ENCODE measurements at regions not wholly inside any gene's neighbourhood (a gene's known extent, or its start where the extent isn't known, plus 50 kb on each side); places are given as distances from the start of the nearest gene placed in this dataset.

- TF ChIP-seq CTCF (conservative IDR thresholded peaks at IDR 0.05; ENCODE audit: control insufficient read depth, insufficient read depth, low read depth, low read length) = no peak
- H3K4me3 ChIP-seq (ENCODE audit: control insufficient read depth, low read depth, low read length) = no peak overlapping the region
- no peak for DNase-seq (ENCODE audit: low read depth)
Observed at GRCh38 chr11:105268404-105269062, 129.0 kb upstream of the CARD18 start.

- no peak for TF ChIP-seq CTCF (conservative IDR thresholded peaks at IDR 0.05; ENCODE audit: control insufficient read depth, insufficient read depth, low read depth, low read length)
- peak; percentile 43 for DNase-seq (ENCODE audit: low read depth)
- no peak overlapping the region for H3K4me3 ChIP-seq (ENCODE audit: control insufficient read depth, low read depth, low read length)
Observed at GRCh38 chr11:105265845-105266244, 126.3 kb upstream of the CARD18 start.

GRCh38 chr11:105260976-105261375, 121.4 kb upstream of the CARD18 start:
- DNase-seq (ENCODE audit: low read depth) = no peak
- no peak overlapping the region for H3K4me3 ChIP-seq (ENCODE audit: control insufficient read depth, low read depth, low read length)
- no peak for TF ChIP-seq CTCF (conservative IDR thresholded peaks at IDR 0.05; ENCODE audit: control insufficient read depth, insufficient read depth, low read depth, low read length)

GRCh38 chr11:105245781-105246315, 106.3 kb upstream of the CARD18 start:
- no peak for TF ChIP-seq CTCF (conservative IDR thresholded peaks at IDR 0.05; ENCODE audit: control insufficient read depth, insufficient read depth, low read depth, low read length)
- no peak overlapping the region for H3K4me3 ChIP-seq (ENCODE audit: control insufficient read depth, low read depth, low read length)
- DNase-seq (ENCODE audit: low read depth) = no peak

GRCh38 chr11:105244160-105244825, 104.7 kb upstream of the CARD18 start:
- peak; percentile 95 for DNase-seq (ENCODE audit: low read depth)
- no peak for TF ChIP-seq CTCF (conservative IDR thresholded peaks at IDR 0.05; ENCODE audit: control insufficient read depth, insufficient read depth, low read depth, low read length)
- H3K4me3 ChIP-seq (ENCODE audit: control insufficient read depth, low read depth, low read length) = no peak overlapping the region

GRCh38 chr11:105241136-105241535, 101.6 kb upstream of the CARD18 start:
- no peak for DNase-seq (ENCODE audit: low read depth)
- H3K4me3 ChIP-seq (ENCODE audit: control insufficient read depth, low read depth, low read length) = no peak overlapping the region
- TF ChIP-seq CTCF (conservative IDR thresholded peaks at IDR 0.05; ENCODE audit: control insufficient read depth, insufficient read depth, low read depth, low read length) = no peak

All from fibroblast of mammary gland (primary cell).